Adrenal gland (tissue), 5 donors: ENCODE measurements at regions not wholly inside any gene's neighbourhood (a gene's known extent, or its start where the extent isn't known, plus 50 kb on each side); places are given as distances from the start of the nearest gene placed in this dataset.

Experiments used
- POLR2A ChIP-seq, 2 donors: fragments of 450-650 bp; IDR thresholded peaks; one replicate each; pipeline ENCODE4 v1.6.1; 2017; ENCODE audit warnings: antibody characterized with exemption in 2 of 2, mild to moderate bottlenecking in 2 of 2, moderate library complexity in 1 of 2
- TF ChIP-seq, protein P1 (sequence below), 6 experiments: fragments of 450-650 bp in 4 of 6; fragments of 200-600 bp in 2 of 6; sonication (generic) in 1 of 6; IDR thresholded peaks; 1 replicate in 5 of 6; 2 replicates in 1 of 6; pipeline versions ENCODE4 v1.5.1 to v1.8.0; 2016 to 2021; ENCODE audit warnings: antibody characterized with exemption in 6 of 6, mild to moderate bottlenecking in 2 of 6, moderate library complexity in 1 of 6
- donor health status: DM: no; HTN: no; CAD: no.

DNA sequence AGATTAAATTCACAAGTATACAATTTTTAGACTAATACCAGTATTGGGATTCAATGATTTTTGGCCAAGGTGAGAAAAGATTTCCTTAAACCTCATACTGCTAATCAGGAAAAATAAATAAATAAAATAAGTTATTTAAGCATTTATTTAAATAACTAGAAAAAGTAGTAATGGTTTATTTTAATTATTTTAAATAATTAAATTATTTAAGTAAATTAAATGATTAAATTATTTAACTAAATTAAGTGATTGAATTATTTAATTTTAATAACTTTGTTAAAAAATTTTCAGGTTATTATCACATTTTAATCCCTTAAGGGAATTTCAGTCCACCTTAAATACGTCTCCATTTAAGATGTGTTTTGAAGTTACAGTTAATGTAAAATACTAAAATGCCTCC, 1831.5 kb upstream of the MIR17HG start:
- TF ChIP-seq, protein P1, sequence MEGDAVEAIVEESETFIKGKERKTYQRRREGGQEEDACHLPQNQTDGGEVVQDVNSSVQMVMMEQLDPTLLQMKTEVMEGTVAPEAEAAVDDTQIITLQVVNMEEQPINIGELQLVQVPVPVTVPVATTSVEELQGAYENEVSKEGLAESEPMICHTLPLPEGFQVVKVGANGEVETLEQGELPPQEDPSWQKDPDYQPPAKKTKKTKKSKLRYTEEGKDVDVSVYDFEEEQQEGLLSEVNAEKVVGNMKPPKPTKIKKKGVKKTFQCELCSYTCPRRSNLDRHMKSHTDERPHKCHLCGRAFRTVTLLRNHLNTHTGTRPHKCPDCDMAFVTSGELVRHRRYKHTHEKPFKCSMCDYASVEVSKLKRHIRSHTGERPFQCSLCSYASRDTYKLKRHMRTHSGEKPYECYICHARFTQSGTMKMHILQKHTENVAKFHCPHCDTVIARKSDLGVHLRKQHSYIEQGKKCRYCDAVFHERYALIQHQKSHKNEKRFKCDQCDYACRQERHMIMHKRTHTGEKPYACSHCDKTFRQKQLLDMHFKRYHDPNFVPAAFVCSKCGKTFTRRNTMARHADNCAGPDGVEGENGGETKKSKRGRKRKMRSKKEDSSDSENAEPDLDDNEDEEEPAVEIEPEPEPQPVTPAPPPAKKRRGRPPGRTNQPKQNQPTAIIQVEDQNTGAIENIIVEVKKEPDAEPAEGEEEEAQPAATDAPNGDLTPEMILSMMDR (IDR thresholded peaks at IDR 0.05) = no peak
- TF ChIP-seq POLR2A (IDR thresholded peaks at IDR 0.05) = no peak
